Esophagus muscularis mucosa (tissue), 3 donors: ENCODE measurements at regions not wholly inside any gene's neighbourhood (a gene's known extent, or its start where the extent isn't known, plus 50 kb on each side); places are given as distances from the start of the nearest gene placed in this dataset.

Experiments used
- CTCF ChIP-seq, 3 experiments: fragments of 200-600 bp in 2 of 3; fragments of 450-650 bp in 1 of 3; sonication (generic) in 2 of 3; IDR thresholded peaks; one replicate each; pipeline ENCODE4 v1.5.1; 2017 to 2019; ENCODE audit warnings: antibody characterized with exemption in 3 of 3, mild to moderate bottlenecking in 2 of 3, moderate library complexity in 1 of 3
- POLR2A ChIP-seq: fragments of 450-650 bp; IDR thresholded peaks from one replicate; pipeline ENCODE4 v1.6.1; 2017; ENCODE audit warnings: antibody characterized with exemption, moderate library complexity, mild to moderate bottlenecking, low read depth
- POLR2AphosphoS5 ChIP-seq, 2 donors: sonication (generic); formaldehyde crosslinking; IDR thresholded peaks; one replicate each; pipeline ENCODE4 v1.6.1; 2017; ENCODE audit warnings: antibody characterized with exemption in 2 of 2

GRCh38 chr4:17250591-17250990 is 261.3 kb downstream of the QDPR start:
- no peak for TF ChIP-seq CTCF (IDR thresholded peaks at IDR 0.05)
- no peak for TF ChIP-seq POLR2A
- TF ChIP-seq POLR2AphosphoS5 (IDR thresholded peaks at IDR 0.05) = no peak
